G401 (cell line): ENCODE measurements at regions not wholly inside any gene's neighbourhood (a gene's known extent, or its start where the extent isn't known, plus 50 kb on each side); places are given as distances from the start of the nearest gene placed in this dataset.

Experiments
- DNase-seq: peaks from one replicate; pipeline ENCODE4 v3.0.0-alpha.2; 2015; ENCODE audit warnings: low spot score
- in situ Hi-C: cut with HindIII; loops from 2 replicates; pipeline ENCODE4 v1.10.0; 2016; ENCODE audit warnings: low sequenced_read_pairs, mixed read lengths

GRCh38 chr4:123488916-123489315 is 92.3 kb downstream of the SPRY1 start:
- in situ Hi-C loops, result no loop called here
- no peak for DNase-seq

DNA sequence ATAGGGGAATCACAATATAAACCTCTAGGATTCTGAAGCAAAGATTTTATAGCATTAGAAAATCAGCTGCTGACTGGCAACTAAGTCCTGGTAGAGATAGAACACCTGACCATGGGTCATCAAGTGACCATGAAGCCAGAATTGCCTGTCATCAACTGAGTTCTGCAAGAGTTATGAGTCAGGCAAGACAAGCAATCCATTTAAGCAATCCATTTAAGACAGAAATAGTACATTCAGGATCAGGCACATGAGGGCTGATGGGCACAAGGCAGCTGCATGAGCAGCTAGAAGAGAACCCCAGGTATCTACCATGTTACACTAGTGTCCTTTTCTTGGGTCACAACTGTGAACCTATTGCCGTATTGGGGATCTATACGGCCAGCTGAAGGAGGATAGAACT is 98.9 kb downstream of the SPRY1 start:
- no peak for DNase-seq
- in situ Hi-C loops, result no loop called here

DNA sequence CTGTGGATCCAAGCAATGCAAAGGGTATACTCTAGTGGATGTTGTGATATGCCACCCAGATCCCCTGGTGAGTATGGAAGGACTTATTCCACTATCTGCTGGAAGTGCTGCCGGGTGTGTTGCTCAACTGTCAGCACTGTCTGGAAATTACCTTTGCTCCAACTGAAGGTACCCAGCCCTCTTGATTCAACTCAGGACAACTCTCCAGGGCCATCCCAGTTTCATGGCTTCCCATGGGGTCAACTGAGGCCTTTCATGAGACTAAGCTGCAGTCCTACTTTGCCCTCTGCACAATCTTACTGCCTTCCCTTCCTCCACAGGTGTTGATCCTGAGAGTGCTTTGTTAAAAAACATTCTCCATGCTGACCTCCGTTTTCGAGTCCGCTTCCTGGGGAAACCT is 99.8 kb downstream of the SPRY1 start:
- DNase-seq, result no peak
- in situ Hi-C loops, result no loop called here

DNA sequence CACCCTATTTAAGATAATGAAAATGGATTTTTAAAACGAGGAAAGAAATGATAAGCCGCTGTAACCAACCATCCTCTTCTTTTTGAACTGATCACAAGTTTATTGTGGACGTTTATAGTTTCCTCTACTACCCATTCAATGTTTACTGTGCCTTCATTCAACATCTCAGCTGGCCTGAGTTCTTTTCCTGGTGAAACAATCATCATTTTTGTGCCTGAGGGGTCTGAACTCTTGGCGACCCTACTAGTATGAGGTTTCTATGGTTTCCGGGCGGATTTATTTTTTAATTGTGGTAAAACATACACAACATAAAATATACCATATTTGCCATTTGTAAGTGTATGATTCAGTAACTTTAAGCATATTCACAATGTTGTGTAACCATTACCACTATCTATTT is 100.7 kb downstream of the SPRY1 start:
- in situ Hi-C loops, result no loop called here

DNA sequence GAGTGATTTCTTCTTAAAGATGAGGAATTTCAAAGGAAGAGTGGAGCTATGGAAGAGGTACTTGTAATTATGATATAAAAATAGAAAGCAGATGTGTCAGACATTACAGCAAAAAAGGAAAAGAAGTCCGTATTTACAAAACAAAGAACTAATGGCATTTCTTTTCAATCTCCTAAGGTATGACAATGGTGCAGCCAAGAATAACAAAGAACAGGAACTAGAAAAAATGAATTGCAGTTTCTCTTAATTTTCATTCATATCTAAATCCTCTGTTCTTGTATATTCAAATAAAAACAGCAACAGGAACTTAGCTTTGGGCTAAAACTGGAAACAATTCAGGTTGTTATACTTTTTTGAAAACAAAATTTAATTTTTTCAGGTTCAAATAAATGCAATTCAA is 105.1 kb downstream of the SPRY1 start:
- in situ Hi-C loops, result no loop called here
- no peak for DNase-seq

More for the DNA sequence above, 100.7 kb downstream of the SPRY1 start:
- DNase-seq, result no peak

- in situ Hi-C loops, result no loop called here
- no peak for DNase-seq
These were observed 107.2 kb downstream of the SPRY1 start for GRCh38 chr4:123503698-123504363.

- in situ Hi-C loops, result no loop called here
- DNase-seq, result no peak
These were observed 108.8 kb downstream of the SPRY1 start for GRCh38 chr4:123505095-123506010.

GRCh38 chr4:123506011-123506695 is 109.6 kb downstream of the SPRY1 start:
- in situ Hi-C loops, result no loop called here
- DNase-seq, result peak; percentile 32

GRCh38 chr4:123507376-123507775 is 110.8 kb downstream of the SPRY1 start:
- no peak for DNase-seq
- in situ Hi-C loops, result no loop called here

GRCh38 chr4:123510221-123510620 is 113.6 kb downstream of the SPRY1 start:
- no peak for DNase-seq
- in situ Hi-C loops, result no loop called here

GRCh38 chr4:123510659-123511058 is 114.1 kb downstream of the SPRY1 start:
- in situ Hi-C loops, result no loop called here
- DNase-seq, result no peak

DNA sequence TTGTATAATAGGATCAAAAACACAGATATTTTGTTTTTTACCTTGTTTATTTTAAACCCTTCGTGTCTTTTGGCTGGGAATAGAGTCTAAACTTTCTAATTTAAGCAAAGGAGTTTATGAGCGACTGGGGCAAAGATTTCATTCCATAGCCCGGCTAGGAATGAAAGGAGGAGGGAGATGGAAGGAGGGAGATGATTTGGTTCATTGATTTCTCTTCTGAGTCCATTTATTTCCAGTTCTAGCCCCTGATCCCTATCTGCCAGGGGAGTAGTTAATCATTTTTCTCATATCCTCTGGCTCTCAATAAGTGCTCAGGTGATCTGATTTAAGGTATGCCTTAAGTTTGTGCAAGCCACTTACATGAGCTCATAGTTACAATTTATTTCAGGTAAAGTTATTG is 120.0 kb downstream of the SPRY1 start:
- DNase-seq, result peak; percentile 35
- in situ Hi-C loops, result no loop called here

DNA sequence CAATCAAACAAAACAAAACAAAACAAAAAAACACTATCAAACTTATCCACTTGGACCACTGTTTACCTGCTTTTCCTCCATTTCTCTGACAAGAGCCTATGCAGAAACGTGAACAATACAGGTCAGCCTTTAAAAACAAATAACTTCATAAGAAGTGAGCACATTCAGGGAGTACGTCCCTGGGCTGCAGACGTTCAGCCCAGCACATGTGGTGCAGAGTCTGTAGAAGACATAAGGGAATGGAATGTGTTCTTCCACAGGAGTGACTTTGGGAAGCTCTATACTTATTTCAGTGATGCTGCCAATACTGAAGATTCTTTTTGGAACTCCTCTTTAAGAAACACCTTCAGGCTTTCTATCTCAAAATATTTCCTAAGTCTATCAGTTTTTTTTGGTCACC is 120.6 kb downstream of the SPRY1 start:
- no peak for DNase-seq
- in situ Hi-C loops, result no loop called here

DNA sequence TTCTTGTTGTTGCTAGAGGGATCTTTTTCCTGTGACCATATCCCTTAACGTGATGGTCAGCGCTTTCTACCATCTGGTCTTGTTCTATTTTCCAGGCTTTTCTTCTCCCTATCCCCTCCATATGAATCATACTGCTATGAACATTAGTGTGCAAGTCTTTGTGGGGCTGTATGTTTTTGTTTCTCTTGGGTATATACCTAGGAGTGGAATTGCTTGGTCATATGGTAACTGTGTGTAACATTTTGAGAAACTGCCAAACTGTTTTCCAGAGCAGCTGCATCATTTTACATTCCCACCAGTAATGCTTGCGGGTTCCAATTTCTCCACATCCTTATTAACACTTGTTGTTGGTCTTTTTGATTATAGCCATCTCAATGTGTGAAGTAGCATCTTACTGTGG is 121.4 kb downstream of the SPRY1 start:
- in situ Hi-C loops, result no loop called here
- no peak for DNase-seq

GRCh38 chr4:123520325-123520724 is 123.7 kb downstream of the SPRY1 start:
- in situ Hi-C loops, result no loop called here
- DNase-seq, result no peak

GRCh38 chr4:123522081-123522480 is 125.5 kb downstream of the SPRY1 start:
- in situ Hi-C loops, result no loop called here
- peak; percentile 25 for DNase-seq

DNA sequence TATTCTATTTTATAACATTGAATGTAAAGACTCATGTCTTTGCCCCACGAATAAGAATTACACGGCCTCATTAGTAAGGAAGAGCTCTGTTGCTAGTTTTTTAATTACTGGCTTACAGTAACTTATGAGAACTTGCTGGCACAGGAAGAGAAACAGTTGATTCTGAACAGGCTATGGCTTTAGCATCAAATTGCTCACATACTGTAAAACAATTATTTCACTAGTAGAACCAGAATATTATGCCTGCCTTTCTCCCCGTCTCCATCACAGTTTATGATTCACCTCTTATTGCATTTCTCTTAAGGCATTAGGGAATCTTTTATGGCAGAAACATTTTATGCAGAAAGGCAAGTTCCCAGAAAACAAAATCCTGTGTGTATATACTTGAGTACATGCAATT is 126.1 kb downstream of the SPRY1 start:
- in situ Hi-C loops, result no loop called here
- DNase-seq, result no peak

- in situ Hi-C loops, result no loop called here
- peak; percentile 31 for DNase-seq
These were observed 128.5 kb downstream of the SPRY1 start for GRCh38 chr4:123524958-123525628.

- DNase-seq, result no peak
- in situ Hi-C loops, result no loop called here
These were observed 129.9 kb downstream of the SPRY1 start for GRCh38 chr4:123526511-123526910.
